Heart left ventricle (tissue), 16 donors: ENCODE measurements at regions not wholly inside any gene's neighbourhood (a gene's known extent, or its start where the extent isn't known, plus 50 kb on each side); places are given as distances from the start of the nearest gene placed in this dataset.

Source experiments
- ATAC-seq, 4 donors: fragments of 200-7000 bp; cut with Tn5 transposase; one replicate each; pipeline ENCODE4 v1.9.1; 2020 to 2022; ENCODE audit warnings: moderate library complexity in 4 of 4, mild to moderate bottlenecking in 3 of 4, moderate number of reproducible peaks in 1 of 4
- DNase-seq, 5 donors: peaks; one replicate each; pipeline ENCODE4 v3.0.0-alpha.2; 2020
- H3K27ac ChIP-seq, 12 donors: fragments of 200-600 bp; sonication (generic) in 4 of 12; one replicate each; pipeline versions ENCODE4 v1.5.0 to v1.8.0; 2016 to 2022; ENCODE audit warnings: mild to moderate bottlenecking in 2 of 12
- H3K27me3 ChIP-seq, 9 donors: fragments of 200-600 bp; sonication (generic) in 2 of 9; one replicate each; pipeline versions ENCODE4 v1.5.1 to v1.8.0; 2016 to 2022; ENCODE audit warnings: mild to moderate bottlenecking in 3 of 9
- H3K36me3 ChIP-seq, 9 donors: fragments of 200-600 bp; sonication (generic) in 2 of 9; one replicate each; pipeline versions ENCODE4 v1.5.0 to v1.8.0; 2018 to 2022; ENCODE audit warnings: mild to moderate bottlenecking in 2 of 9
- H3K4me1 ChIP-seq, 12 donors: fragments of 200-600 bp; sonication (generic) in 4 of 12; one replicate each; pipeline versions ENCODE4 v1.5.0 to v1.8.0; 2016 to 2022; ENCODE audit warnings: mild to moderate bottlenecking in 3 of 12
- H3K4me3 ChIP-seq, 12 donors: fragments of 200-600 bp; sonication (generic) in 4 of 12; one replicate each; pipeline versions ENCODE4 v1.5.0 to v1.8.0; 2017 to 2022; ENCODE audit warnings: mild to moderate bottlenecking in 9 of 12, moderate library complexity in 4 of 12
- H3K9me3 ChIP-seq, 12 donors: fragments of 200-600 bp; sonication (generic) in 4 of 12; one replicate each; pipeline versions ENCODE4 v1.5.0 to v1.8.0; 2016 to 2022; ENCODE audit warnings: mild to moderate bottlenecking in 1 of 12
- POLR2A ChIP-seq, 2 donors: fragments of 450-650 bp; IDR thresholded peaks; one replicate each; pipeline ENCODE4 v1.6.1; 2017; ENCODE audit warnings: antibody characterized with exemption in 2 of 2, mild to moderate bottlenecking in 2 of 2, moderate library complexity in 2 of 2
- WGBS, 4 donors: extraction: QIAGEN DNeasy Blood & Tissue Kit in 2 of 4; methylation state at CpG; one replicate each; pipeline versions ENCODE4 v1.1.5 to v1.1.7; 2013 to 2018; 5-methylcytosine and 5-hydroxymethylcytosine counted together
- intact Hi-C, 10 donors: fragments of 100-400 bp; cut with DNase I; formaldehyde crosslinking; loops; one replicate each; pipeline versions ENCODE4 v1.11.1 to v1.14.2; 2022
- TF ChIP-seq, protein P1 (sequence below), 12 donors: fragments of 200-600 bp; sonication (generic) in 4 of 12; IDR thresholded peaks; one replicate each; pipeline versions ENCODE4 v1.5.0 to v1.8.0; 2018 to 2022; ENCODE audit warnings: antibody characterized with exemption in 12 of 12, mild to moderate bottlenecking in 5 of 12
- donor health status: ischemic (EF 13 %, LVEDD 7.1; RV severe dilation, severe dysfunction).
- donor health status: healthy with polysubstance abuse.
- donor health status: DM: no; HTN: yes; CAD: no.
- donor health status: DM: no; HTN: no; CAD: no.
- donor health status: ischemic (EF 25% LVEDD 6.9; RV normal size, moderate dysfunction).
- donor health status: ischemic (EF 25% LVEDD 5.7; RV mildly dilated, moderate dysfunction).
- donor health status: healthy.
- donor health status: DM: yes; HTN: yes; CAD: no.
- donor health status: ischemic (EF 35%, LVEDD 5.7; RV mildly dilated, moderate dysfunction).
- donor health status: nonischemic (EF 11% LVEDD 7.7; RV severe dilation, severe dysfunction).
- donor health status: DM: yes; HTN: yes; CAD: no.
- donor health status: PGD.
- donor health status: ischemic (EF 29% LVEDD 5.4; RV normal size, mild dysfunction).
- donor health status: nonischemic (EF 23%, LVEDD 6.1; RV moderate dilation, normal function).

DNA sequence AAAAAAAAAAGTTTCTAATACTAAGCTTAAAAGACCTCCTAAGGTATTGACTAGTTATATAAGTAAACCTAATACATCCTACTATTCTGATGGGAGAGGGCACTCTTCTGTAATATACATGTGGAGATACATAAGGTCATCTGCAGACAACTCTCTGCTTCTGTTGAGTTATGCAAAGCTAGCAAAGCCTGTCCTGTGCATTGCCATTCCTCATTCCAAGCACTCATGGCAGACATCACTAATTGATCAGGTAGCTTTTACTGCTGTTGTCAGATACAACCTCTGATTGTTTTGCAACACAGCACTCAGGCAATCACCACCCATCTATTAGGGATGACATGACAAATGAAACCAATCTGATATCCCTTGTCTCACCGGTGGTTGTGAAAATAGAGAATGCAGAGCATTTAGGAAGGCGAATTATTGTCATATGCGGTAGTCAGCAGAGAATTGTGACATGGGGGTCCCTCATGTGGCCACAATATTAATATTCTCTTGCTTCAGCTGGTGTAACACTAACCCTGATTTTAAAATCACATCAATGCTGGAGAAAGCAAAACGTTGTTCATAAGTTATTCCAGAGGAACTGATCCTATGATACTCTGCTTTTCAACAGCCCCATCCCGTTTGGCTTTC, 416.5 kb upstream of the GYPC start:
- ATAC-seq, result no peak
- peaks cover 0 to 10% (median 0%) of the 10 kb centered on the region in 12 donors for H3K4me1 ChIP-seq
- H3K9me3 ChIP-seq, result no peaks in the 10 kb centered on the region
- DNase-seq, result no peak
- TF ChIP-seq POLR2A (IDR thresholded peaks at IDR 0.05), result no peak
- TF ChIP-seq, protein P1, sequence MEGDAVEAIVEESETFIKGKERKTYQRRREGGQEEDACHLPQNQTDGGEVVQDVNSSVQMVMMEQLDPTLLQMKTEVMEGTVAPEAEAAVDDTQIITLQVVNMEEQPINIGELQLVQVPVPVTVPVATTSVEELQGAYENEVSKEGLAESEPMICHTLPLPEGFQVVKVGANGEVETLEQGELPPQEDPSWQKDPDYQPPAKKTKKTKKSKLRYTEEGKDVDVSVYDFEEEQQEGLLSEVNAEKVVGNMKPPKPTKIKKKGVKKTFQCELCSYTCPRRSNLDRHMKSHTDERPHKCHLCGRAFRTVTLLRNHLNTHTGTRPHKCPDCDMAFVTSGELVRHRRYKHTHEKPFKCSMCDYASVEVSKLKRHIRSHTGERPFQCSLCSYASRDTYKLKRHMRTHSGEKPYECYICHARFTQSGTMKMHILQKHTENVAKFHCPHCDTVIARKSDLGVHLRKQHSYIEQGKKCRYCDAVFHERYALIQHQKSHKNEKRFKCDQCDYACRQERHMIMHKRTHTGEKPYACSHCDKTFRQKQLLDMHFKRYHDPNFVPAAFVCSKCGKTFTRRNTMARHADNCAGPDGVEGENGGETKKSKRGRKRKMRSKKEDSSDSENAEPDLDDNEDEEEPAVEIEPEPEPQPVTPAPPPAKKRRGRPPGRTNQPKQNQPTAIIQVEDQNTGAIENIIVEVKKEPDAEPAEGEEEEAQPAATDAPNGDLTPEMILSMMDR (IDR thresholded peaks at IDR 0.05), result no peak
- no peaks in the 10 kb centered on the region for H3K27me3 ChIP-seq
- no peak overlapping the region for H3K27ac ChIP-seq
- H3K4me3 ChIP-seq, result no peak overlapping the region
- H3K36me3 ChIP-seq, result no peaks in the 10 kb centered on the region
- intact Hi-C loops, result no loop called here
- 68 to 74% (median 71%) methylated on average over 5 of the region's 5 CpGs for WGBS, 4 donors

DNA sequence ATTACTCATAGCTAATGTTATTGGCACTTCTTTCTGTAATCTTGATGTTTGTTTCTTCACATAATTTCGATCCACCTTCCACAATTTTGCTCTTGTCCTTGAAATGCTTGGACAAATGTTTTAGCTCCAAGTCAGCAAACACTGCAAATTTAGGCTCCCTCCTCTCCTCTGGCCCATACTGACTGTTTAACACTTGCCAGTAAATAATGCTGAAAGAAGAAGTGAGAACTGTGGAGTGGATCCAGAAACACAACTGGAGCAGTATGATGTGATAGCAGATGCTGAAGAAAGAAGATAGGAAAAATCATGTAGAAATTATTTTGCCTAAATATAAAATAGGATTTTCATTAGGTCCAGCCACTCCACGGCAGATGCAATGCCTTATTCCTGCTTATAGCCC, 415.0 kb upstream of the GYPC start:
- no peaks in the 10 kb centered on the region for H3K9me3 ChIP-seq
- ATAC-seq, result no peak
- peaks cover 0 to 10% (median 0%) of the 10 kb centered on the region in 12 donors for H3K4me1 ChIP-seq
- no peak for TF ChIP-seq POLR2A (IDR thresholded peaks at IDR 0.05)
- TF ChIP-seq, protein P1 (IDR thresholded peaks at IDR 0.05), result no peak
- no peak for DNase-seq
- WGBS, 4 donors, result 59 to 62% (median 61%) methylated on average over 2 of the region's 2 CpGs
- H3K27me3 ChIP-seq, result no peaks in the 10 kb centered on the region
- intact Hi-C loops, result loop anchor here in 8 of 10 donors (5.0 to 10.0 kb wide), 4 partner anchors 534 to 734 kb away; no protein-coding TSS in a partner anchor
- H3K4me3 ChIP-seq, result no peak overlapping the region
- no peaks in the 10 kb centered on the region for H3K36me3 ChIP-seq
- H3K27ac ChIP-seq, result no peak overlapping the region

DNA sequence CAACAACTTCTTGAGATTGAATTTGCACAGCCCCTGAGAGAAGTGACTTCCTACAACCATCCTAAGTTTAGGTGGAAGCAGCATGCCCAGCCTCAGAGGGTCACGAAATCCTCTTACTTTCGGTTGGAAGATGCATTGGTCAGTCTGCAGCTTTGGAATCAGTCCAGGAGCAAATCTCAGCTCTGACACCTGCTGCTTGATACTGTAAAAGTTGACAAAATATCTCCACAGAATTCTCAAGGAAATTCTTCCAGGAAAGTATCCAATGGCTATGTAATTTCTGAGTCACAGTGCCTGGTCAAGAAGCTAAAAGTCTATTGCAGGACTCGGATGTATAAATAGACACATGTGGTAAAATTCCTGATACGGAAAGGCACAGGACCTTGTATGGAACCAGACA, 414.5 kb upstream of the GYPC start:
- Histone ChIP-seq H3K36me3 (no peaks in the 10 kb centered on the region), H3K4me3 (no peak overlapping the region), H3K27ac (no peak overlapping the region), H3K9me3 (no peaks in the 10 kb centered on the region), H3K27me3 (no peaks in the 10 kb centered on the region), H3K4me1 (peaks cover 0 to 10% (median 0%) of the 10 kb centered on the region in 12 donors)
- intact Hi-C loops, result loop anchor here in 8 of 10 donors (5.0 to 10.0 kb wide), 4 partner anchors 533 to 733 kb away; no protein-coding TSS in a partner anchor
- no peak for TF ChIP-seq POLR2A (IDR thresholded peaks at IDR 0.05)
- TF ChIP-seq, protein P1 (IDR thresholded peaks at IDR 0.05), result no peak
- WGBS, 4 donors, result 38 to 49% (median 43%) methylated on average over 4 of the region's 4 CpGs
- peak in 1 of 4 donors; percentile 32 for ATAC-seq
- no peak for DNase-seq

DNA sequence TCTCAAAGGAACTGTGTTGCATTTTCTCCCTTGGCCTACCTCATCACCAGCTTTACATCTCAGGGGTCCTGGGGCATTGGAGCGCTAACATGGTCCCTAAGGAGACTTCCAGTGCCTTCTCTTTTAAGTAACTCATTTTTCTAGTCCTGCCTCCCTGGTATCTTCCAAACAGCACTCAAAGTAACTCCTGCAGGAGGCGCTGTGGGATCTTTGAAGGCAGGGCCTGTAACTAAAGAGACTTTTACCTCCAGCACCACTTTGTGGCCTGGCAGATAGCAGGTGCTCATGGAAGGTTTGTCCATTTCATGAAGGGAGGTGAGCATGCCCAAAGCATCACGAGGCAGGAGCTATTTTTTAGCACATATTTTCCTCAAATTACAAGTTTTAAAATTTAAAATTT, 411.0 kb upstream of the GYPC start:
- TF ChIP-seq POLR2A (IDR thresholded peaks at IDR 0.05), result no peak
- TF ChIP-seq, protein P1 (IDR thresholded peaks at IDR 0.05), result peak; percentile 14 to 57 (median 39)
- intact Hi-C loops, result loop anchor here (1.0 to 10.0 kb wide), 6 partner anchors 530 to 730 kb away; no protein-coding TSS in a partner anchor

More for the DNA sequence above, 411.0 kb upstream of the GYPC start:
- peak in 4 of 5 donors; percentile 20 to 57 (median 32) for DNase-seq
- WGBS, 4 donors, result 56 to 61% (median 58%) methylated on average over 3 of the region's 3 CpGs
- ATAC-seq, result no peak
- Histone ChIP-seq H3K27ac (no peak overlapping the region), H3K36me3 (no peaks in the 10 kb centered on the region), H3K4me1 (peaks cover 0 to 10% (median 0%) of the 10 kb centered on the region in 12 donors), H3K4me3 (no peak overlapping the region), H3K9me3 (no peaks in the 10 kb centered on the region), H3K27me3 (no peaks in the 10 kb centered on the region)
